GM10266 (cell line): ENCODE measurements at regions not wholly inside any gene's neighbourhood (a gene's known extent, or its start where the extent isn't known, plus 50 kb on each side); places are given as distances from the start of the nearest gene placed in this dataset.

Source experiments
- DNase-seq: peaks from one replicate; pipeline ENCODE4 v3.0.0; 2012; ENCODE audit errors: extremely low spot score
- TF ChIP-seq, protein P1 (sequence below): IDR thresholded peaks from 2 replicates; pipeline ENCODE4 v1.5.1; 2012; ENCODE audit warnings: mild to moderate bottlenecking, low read depth; ENCODE audit not compliant: control insufficient read depth, insufficient read depth; ENCODE audit errors: missing control alignments

DNA sequence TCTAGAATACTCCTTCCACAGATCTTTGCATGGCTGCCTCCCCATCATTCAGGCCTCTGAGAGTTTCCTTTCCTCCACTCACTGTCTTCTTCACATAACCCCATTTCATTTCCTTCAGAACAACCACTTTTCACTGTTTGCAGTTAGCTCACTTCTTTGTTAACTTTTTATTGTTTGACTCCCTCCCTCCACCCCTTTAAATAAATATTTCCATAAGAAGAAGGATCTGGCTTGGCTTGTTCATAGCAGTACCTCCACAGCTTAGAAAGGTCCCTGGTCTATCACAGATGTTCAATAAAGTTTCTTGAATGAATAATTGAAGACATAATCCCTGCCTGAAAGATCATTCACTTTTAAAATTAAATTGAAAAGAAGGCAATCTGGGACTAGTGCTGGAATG lies 661.6 kb downstream of the ACTL7B start:
- no peak for DNase-seq
- TF ChIP-seq, protein P1, sequence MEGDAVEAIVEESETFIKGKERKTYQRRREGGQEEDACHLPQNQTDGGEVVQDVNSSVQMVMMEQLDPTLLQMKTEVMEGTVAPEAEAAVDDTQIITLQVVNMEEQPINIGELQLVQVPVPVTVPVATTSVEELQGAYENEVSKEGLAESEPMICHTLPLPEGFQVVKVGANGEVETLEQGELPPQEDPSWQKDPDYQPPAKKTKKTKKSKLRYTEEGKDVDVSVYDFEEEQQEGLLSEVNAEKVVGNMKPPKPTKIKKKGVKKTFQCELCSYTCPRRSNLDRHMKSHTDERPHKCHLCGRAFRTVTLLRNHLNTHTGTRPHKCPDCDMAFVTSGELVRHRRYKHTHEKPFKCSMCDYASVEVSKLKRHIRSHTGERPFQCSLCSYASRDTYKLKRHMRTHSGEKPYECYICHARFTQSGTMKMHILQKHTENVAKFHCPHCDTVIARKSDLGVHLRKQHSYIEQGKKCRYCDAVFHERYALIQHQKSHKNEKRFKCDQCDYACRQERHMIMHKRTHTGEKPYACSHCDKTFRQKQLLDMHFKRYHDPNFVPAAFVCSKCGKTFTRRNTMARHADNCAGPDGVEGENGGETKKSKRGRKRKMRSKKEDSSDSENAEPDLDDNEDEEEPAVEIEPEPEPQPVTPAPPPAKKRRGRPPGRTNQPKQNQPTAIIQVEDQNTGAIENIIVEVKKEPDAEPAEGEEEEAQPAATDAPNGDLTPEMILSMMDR = no peak

DNA sequence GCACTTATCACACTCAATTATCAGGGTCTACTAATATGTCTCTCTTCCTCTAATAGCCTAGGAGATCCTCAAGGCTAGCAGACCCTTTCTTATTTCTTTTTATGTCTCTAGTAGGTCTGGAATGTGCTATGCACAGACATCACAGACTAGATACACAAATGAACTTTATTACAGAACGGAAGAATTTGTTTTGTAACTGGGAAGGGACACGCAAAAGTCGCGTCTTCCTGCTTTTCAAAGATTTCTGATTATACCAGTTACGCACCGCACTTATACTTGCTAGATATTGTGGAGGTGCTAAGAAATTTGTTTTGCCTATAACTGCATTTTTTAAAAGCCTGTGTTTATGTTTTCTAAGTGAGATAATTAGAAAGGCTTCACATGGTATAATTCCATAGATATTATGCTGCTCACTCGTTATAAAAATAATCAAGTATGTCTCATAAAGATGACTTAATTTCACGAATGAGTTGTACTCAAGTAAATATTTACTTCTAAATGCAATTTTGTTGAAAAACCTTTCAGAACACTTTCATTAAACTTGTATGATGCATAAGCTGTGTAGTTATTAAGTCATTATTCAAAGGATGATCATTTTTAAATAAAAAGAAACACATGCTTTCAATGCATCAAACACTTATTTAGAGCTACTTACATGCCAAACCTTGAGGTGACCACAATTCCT lies 662.6 kb downstream of the ACTL7B start:
- DNase-seq = no peak
- TF ChIP-seq, protein P1 = no peak

DNA sequence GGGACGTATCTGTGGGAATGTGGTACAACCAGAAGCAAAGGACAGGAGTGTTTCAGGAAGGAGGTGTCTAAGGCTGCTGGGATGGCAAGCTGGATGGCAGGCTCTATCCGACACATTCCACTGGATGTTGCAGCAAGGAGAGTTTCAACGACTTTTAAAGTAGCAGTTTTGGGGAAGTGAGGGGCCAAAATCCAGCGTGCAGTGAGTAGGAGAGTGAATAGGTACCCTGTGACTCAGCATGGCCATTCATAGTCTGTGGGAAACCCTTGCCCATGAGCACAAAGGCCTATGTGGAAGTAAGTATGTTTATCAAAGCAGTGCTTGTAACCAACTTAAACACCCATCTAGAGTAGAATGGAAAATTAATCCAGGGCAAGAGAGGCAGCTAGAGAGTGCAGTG lies 664.7 kb downstream of the ACTL7B start:
- TF ChIP-seq, protein P1 = no peak
- DNase-seq = no peak

DNA sequence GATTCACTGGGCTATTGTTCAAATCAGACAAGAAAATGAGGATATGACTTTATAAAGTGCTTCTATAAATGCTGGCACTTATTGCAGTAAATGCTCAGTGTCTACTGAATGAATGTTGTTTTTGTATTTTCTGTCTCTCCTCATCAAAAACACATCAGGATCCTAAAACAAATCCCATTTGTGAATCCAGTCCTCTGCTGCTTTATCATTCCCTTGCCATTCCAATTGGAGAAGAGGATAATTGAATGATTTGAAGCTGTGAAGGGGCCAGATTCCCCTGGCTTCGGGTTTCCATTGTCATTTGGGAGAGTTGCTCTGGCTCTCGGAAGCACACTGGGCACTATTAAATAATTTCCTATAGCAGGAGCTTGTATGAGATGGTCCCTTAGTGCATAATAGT lies 666.8 kb downstream of the ACTL7B start:
- DNase-seq = no peak
- TF ChIP-seq, protein P1 = no peak

DNA sequence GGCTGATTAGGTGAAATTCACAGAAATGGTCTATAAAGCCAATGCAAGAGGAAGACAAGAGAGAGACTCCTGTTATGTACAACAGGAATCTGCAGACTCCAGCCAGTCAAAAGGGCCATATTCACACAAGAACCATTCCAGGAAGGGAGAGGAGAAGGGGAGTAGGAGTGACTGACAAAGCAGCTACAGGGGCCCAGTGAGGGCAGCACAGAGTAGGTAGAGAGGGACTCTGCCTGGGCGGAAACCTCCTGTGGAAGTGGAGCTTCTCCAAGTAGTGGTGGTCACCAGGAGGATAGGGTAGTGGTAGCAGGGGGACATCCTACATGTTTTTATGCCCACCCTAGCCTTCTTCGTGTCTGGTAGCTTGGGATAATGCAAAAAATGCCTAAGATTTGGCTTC lies 667.3 kb downstream of the ACTL7B start:
- DNase-seq = no peak
- TF ChIP-seq, protein P1 = no peak

DNA sequence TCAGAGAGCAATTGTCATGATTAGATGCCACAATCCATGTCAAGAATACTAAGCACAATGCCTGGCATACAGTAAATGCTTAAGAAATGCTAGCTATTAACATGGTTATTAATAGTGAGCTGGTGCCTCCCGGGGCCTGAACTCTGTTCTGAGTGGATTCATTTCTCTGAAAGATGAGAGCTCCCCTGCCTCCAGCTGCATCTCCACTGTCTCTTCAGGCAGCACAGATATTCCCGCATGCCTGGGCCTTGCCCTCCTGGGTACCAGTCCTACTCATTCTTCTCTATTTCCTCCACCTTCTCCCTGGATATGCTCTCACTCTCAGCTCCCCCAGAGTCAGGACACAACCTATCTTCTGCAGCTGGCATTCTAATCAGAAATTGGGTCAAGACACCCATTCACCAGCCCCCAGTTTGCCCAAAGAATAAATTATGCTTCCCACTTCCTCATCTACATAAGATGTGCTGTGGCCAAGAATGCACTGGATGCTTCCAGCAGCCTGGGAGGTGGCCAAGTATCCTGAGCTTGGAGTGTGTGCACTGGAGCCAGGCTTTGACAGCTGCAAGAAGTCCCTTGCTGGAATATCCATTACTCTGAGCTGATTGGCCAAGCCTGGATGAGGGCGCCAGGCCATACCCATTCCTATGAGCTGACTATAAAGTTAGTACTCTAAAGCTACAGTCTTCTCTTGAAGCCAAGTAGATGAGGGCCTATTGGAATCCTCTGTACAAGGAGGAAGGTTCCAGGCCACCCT lies 669.0 kb downstream of the ACTL7B start:
- no peak for DNase-seq
- TF ChIP-seq, protein P1 = no peak

DNA sequence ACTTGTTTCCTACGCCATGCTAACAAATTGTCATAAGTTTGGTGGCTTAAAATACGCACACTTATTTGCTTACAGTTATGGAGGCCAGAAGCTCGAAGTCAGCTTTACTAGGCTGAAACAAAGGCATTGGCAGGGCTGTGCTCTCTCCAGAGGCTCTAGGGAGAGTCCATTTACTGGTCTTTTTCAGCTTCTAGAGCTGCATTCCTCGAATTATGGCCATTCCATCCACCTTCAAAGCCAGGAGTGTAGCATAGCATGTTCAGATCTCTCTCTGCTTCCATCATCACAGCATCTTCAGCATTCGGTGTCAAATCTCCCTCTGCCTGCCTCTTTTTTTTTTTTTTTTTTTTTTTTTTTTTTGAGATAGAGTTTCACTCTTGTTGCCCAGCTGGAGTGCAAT lies 670.2 kb downstream of the ACTL7B start:
- TF ChIP-seq, protein P1 = no peak
- no peak for DNase-seq
